Skeletal muscle cell (primary cell): ENCODE measurements at regions not wholly inside any gene's neighbourhood (a gene's known extent, or its start where the extent isn't known, plus 50 kb on each side); places are given as distances from the start of the nearest gene placed in this dataset.

ENCODE experiments used
- DNase-seq: peaks from one replicate; pipeline ENCODE4 v3.0.0-alpha.2; 2010; ENCODE audit warnings: low read depth
- H3K4me3 ChIP-seq: 2 replicates; pipeline ENCODE4 v1.5.1; 2011; ENCODE audit warnings: low read depth, mild to moderate bottlenecking, control low read depth, low read length, moderate library complexity

- no peak overlapping the region for H3K4me3 ChIP-seq
- DNase-seq: no peak
Measured at GRCh38 chr6:28757429-28758045, 166.2 kb downstream of the TRIM27 start.

GRCh38 chr6:28758046-28758817 lies 165.6 kb downstream of the TRIM27 start:
- DNase-seq: no peak
- no peak overlapping the region for H3K4me3 ChIP-seq

- no peak overlapping the region for H3K4me3 ChIP-seq
- DNase-seq: no peak
Measured at GRCh38 chr6:28758818-28759235, 165.0 kb downstream of the TRIM27 start.

GRCh38 chr6:28764014-28764723 lies 159.6 kb downstream of the TRIM27 start:
- DNase-seq: no peak
- no peak overlapping the region for H3K4me3 ChIP-seq

- H3K4me3 ChIP-seq: no peak overlapping the region
- no peak for DNase-seq
Measured at GRCh38 chr6:28764761-28765282, 159.0 kb downstream of the TRIM27 start.

- DNase-seq: no peak
Measured at GRCh38 chr6:28765978-28766351, 157.8 kb downstream of the TRIM27 start.

GRCh38 chr6:28766426-28766825 lies 157.4 kb downstream of the TRIM27 start:
- H3K4me3 ChIP-seq: no peak overlapping the region
- DNase-seq: no peak

More at GRCh38 chr6:28765978-28766351, 157.8 kb downstream of the TRIM27 start:
- no peak overlapping the region for H3K4me3 ChIP-seq

- no peak for DNase-seq
Measured at GRCh38 chr6:28767133-28767532, 156.7 kb downstream of the TRIM27 start.

GRCh38 chr6:28767691-28768090 lies 156.1 kb downstream of the TRIM27 start:
- no peak overlapping the region for H3K4me3 ChIP-seq
- DNase-seq: no peak

More at GRCh38 chr6:28767133-28767532, 156.7 kb downstream of the TRIM27 start:
- no peak overlapping the region for H3K4me3 ChIP-seq

GRCh38 chr6:28768187-28768913 lies 155.4 kb downstream of the TRIM27 start:
- H3K4me3 ChIP-seq: no peak overlapping the region
- no peak for DNase-seq

GRCh38 chr6:28769626-28770402 lies 154.0 kb downstream of the TRIM27 start:
- no peak overlapping the region for H3K4me3 ChIP-seq
- DNase-seq: no peak

- no peak for DNase-seq
- no peak overlapping the region for H3K4me3 ChIP-seq
Measured at GRCh38 chr6:28770732-28771131, 153.1 kb downstream of the TRIM27 start.

- no peak overlapping the region for H3K4me3 ChIP-seq
- no peak for DNase-seq
Measured at GRCh38 chr6:28771401-28772267, 152.2 kb downstream of the TRIM27 start.

- H3K4me3 ChIP-seq: no peak overlapping the region
- DNase-seq: no peak
Measured at GRCh38 chr6:28772480-28773381, 151.1 kb downstream of the TRIM27 start.

GRCh38 chr6:28774292-28775051 lies 149.3 kb downstream of the TRIM27 start:
- no peak overlapping the region for H3K4me3 ChIP-seq
- no peak for DNase-seq

- DNase-seq: no peak
- H3K4me3 ChIP-seq: no peak overlapping the region
Measured at GRCh38 chr6:28775052-28775376, 148.8 kb downstream of the TRIM27 start.
